ENCODE measurements at regions not wholly inside any gene's neighbourhood (a gene's known extent, or its start where the extent isn't known, plus 50 kb on each side); places are given as distances from the start of the nearest gene placed in this dataset.

GRCh38 chr13:70424428-70424827 is 316.2 kb upstream of the KLHL1 start:
- peak; percentile 1 for DNase-seq

GRCh38 chr13:70415136-70415535 is 306.9 kb upstream of the KLHL1 start:
- H3K27me3 ChIP-seq (ENCODE audit: control insufficient read depth, insufficient read depth, low read length) = no peaks in the 10 kb centered on the region
- no peak overlapping the region for H3K4me3 ChIP-seq (ENCODE audit: insufficient read depth, low read depth, low read length)
- DNase-seq = no peak
- no peaks in the 10 kb centered on the region for H3K36me3 ChIP-seq (replicated peaks; ENCODE audit: control insufficient read depth, insufficient read depth, low read length)

More at GRCh38 chr13:70424428-70424827, 316.2 kb upstream of the KLHL1 start:
- Histone ChIP-seq H3K4me3 (ENCODE audit: insufficient read depth, low read depth, low read length) (no peak overlapping the region), H3K36me3 (replicated peaks; ENCODE audit: control insufficient read depth, insufficient read depth, low read length) (no peaks in the 10 kb centered on the region), H3K27me3 (ENCODE audit: control insufficient read depth, insufficient read depth, low read length) (no peaks in the 10 kb centered on the region)

GRCh38 chr13:70408865-70409264 is 300.6 kb upstream of the KLHL1 start:
- Histone ChIP-seq H3K36me3 (replicated peaks; ENCODE audit: control insufficient read depth, insufficient read depth, low read length) (no peaks in the 10 kb centered on the region), H3K27me3 (ENCODE audit: control insufficient read depth, insufficient read depth, low read length) (no peaks in the 10 kb centered on the region), H3K4me3 (ENCODE audit: insufficient read depth, low read depth, low read length) (no peak overlapping the region)
- no peak for DNase-seq

GRCh38 chr13:70407486-70407885 is 299.2 kb upstream of the KLHL1 start:
- no peak overlapping the region for H3K4me3 ChIP-seq (ENCODE audit: insufficient read depth, low read depth, low read length)

GRCh38 chr13:70405266-70405665 is 297.0 kb upstream of the KLHL1 start:
- no peak for DNase-seq
- Histone ChIP-seq H3K36me3 (replicated peaks; ENCODE audit: control insufficient read depth, insufficient read depth, low read length) (no peaks in the 10 kb centered on the region), H3K27me3 (ENCODE audit: control insufficient read depth, insufficient read depth, low read length) (no peaks in the 10 kb centered on the region), H3K4me3 (ENCODE audit: insufficient read depth, low read depth, low read length) (no peak overlapping the region)

More at GRCh38 chr13:70407486-70407885, 299.2 kb upstream of the KLHL1 start:
- Histone ChIP-seq H3K36me3 (replicated peaks; ENCODE audit: control insufficient read depth, insufficient read depth, low read length) (no peaks in the 10 kb centered on the region), H3K27me3 (ENCODE audit: control insufficient read depth, insufficient read depth, low read length) (no peaks in the 10 kb centered on the region)
- DNase-seq = no peak

GRCh38 chr13:70394031-70394548 is 285.8 kb upstream of the KLHL1 start:
- H3K36me3 ChIP-seq (replicated peaks; ENCODE audit: control insufficient read depth, insufficient read depth, low read length) = no peaks in the 10 kb centered on the region
- no peak overlapping the region for H3K4me3 ChIP-seq (ENCODE audit: insufficient read depth, low read depth, low read length)
- DNase-seq = peak; percentile 4
- H3K27me3 ChIP-seq (ENCODE audit: control insufficient read depth, insufficient read depth, low read length) = no peaks in the 10 kb centered on the region

- H3K36me3 ChIP-seq (replicated peaks; ENCODE audit: control insufficient read depth, insufficient read depth, low read length) = no peaks in the 10 kb centered on the region
- no peak for DNase-seq
- no peak overlapping the region for H3K4me3 ChIP-seq (ENCODE audit: insufficient read depth, low read depth, low read length)
- H3K27me3 ChIP-seq (ENCODE audit: control insufficient read depth, insufficient read depth, low read length) = no peaks in the 10 kb centered on the region
Measured at GRCh38 chr13:70391678-70392077, 283.4 kb upstream of the KLHL1 start.

GRCh38 chr13:70390968-70391367 is 282.7 kb upstream of the KLHL1 start:
- H3K36me3 ChIP-seq (replicated peaks; ENCODE audit: control insufficient read depth, insufficient read depth, low read length) = no peaks in the 10 kb centered on the region
- H3K27me3 ChIP-seq (ENCODE audit: control insufficient read depth, insufficient read depth, low read length) = no peaks in the 10 kb centered on the region
- no peak overlapping the region for H3K4me3 ChIP-seq (ENCODE audit: insufficient read depth, low read depth, low read length)
- no peak for DNase-seq

- H3K27me3 ChIP-seq (ENCODE audit: control insufficient read depth, insufficient read depth, low read length) = no peaks in the 10 kb centered on the region
- no peaks in the 10 kb centered on the region for H3K36me3 ChIP-seq (replicated peaks; ENCODE audit: control insufficient read depth, insufficient read depth, low read length)
- DNase-seq = no peak
- no peak overlapping the region for H3K4me3 ChIP-seq (ENCODE audit: insufficient read depth, low read depth, low read length)
Measured at GRCh38 chr13:70390064-70390463, 281.8 kb upstream of the KLHL1 start.

GRCh38 chr13:70388935-70389334 is 280.7 kb upstream of the KLHL1 start:
- Histone ChIP-seq H3K4me3 (ENCODE audit: insufficient read depth, low read depth, low read length) (no peak overlapping the region), H3K27me3 (ENCODE audit: control insufficient read depth, insufficient read depth, low read length) (no peaks in the 10 kb centered on the region), H3K36me3 (replicated peaks; ENCODE audit: control insufficient read depth, insufficient read depth, low read length) (no peaks in the 10 kb centered on the region)
- no peak for DNase-seq

GRCh38 chr13:70386919-70387318 is 278.7 kb upstream of the KLHL1 start:
- Histone ChIP-seq H3K4me3 (ENCODE audit: insufficient read depth, low read depth, low read length) (no peak overlapping the region), H3K36me3 (replicated peaks; ENCODE audit: control insufficient read depth, insufficient read depth, low read length) (no peaks in the 10 kb centered on the region), H3K27me3 (ENCODE audit: control insufficient read depth, insufficient read depth, low read length) (no peaks in the 10 kb centered on the region)
- DNase-seq = no peak

GRCh38 chr13:70385852-70386251 is 277.6 kb upstream of the KLHL1 start:
- no peak overlapping the region for H3K4me3 ChIP-seq (ENCODE audit: insufficient read depth, low read depth, low read length)

GRCh38 chr13:70384156-70384555 is 275.9 kb upstream of the KLHL1 start:
- no peaks in the 10 kb centered on the region for H3K36me3 ChIP-seq (replicated peaks; ENCODE audit: control insufficient read depth, insufficient read depth, low read length)
- no peaks in the 10 kb centered on the region for H3K27me3 ChIP-seq (ENCODE audit: control insufficient read depth, insufficient read depth, low read length)
- no peak overlapping the region for H3K4me3 ChIP-seq (ENCODE audit: insufficient read depth, low read depth, low read length)
- no peak for DNase-seq

More at GRCh38 chr13:70385852-70386251, 277.6 kb upstream of the KLHL1 start:
- DNase-seq = no peak
- H3K36me3 ChIP-seq (replicated peaks; ENCODE audit: control insufficient read depth, insufficient read depth, low read length) = no peaks in the 10 kb centered on the region
- no peaks in the 10 kb centered on the region for H3K27me3 ChIP-seq (ENCODE audit: control insufficient read depth, insufficient read depth, low read length)

- Histone ChIP-seq H3K27me3 (ENCODE audit: control insufficient read depth, insufficient read depth, low read length) (no peaks in the 10 kb centered on the region), H3K36me3 (replicated peaks; ENCODE audit: control insufficient read depth, insufficient read depth, low read length) (no peaks in the 10 kb centered on the region), H3K4me3 (ENCODE audit: insufficient read depth, low read depth, low read length) (no peak overlapping the region)
- DNase-seq = no peak
Measured at GRCh38 chr13:70380809-70381208, 272.6 kb upstream of the KLHL1 start.

- no peak for DNase-seq
- H3K27me3 ChIP-seq (ENCODE audit: control insufficient read depth, insufficient read depth, low read length) = no peaks in the 10 kb centered on the region
- H3K36me3 ChIP-seq (replicated peaks; ENCODE audit: control insufficient read depth, insufficient read depth, low read length) = no peaks in the 10 kb centered on the region
- no peak overlapping the region for H3K4me3 ChIP-seq (ENCODE audit: insufficient read depth, low read depth, low read length)
Measured at GRCh38 chr13:70375718-70376117, 267.5 kb upstream of the KLHL1 start.

GRCh38 chr13:70370924-70371323 is 262.7 kb upstream of the KLHL1 start:
- DNase-seq = no peak

More at GRCh38 chr13:70370924-70371323, 262.7 kb upstream of the KLHL1 start:
- Histone ChIP-seq H3K27me3 (ENCODE audit: control insufficient read depth, insufficient read depth, low read length) (no peaks in the 10 kb centered on the region), H3K4me3 (ENCODE audit: insufficient read depth, low read depth, low read length) (no peak overlapping the region), H3K36me3 (replicated peaks; ENCODE audit: control insufficient read depth, insufficient read depth, low read length) (no peaks in the 10 kb centered on the region)

All from H7 (cell line).